KOPT-K1 (cell line): ENCODE measurements at regions not wholly inside any gene's neighbourhood (a gene's known extent, or its start where the extent isn't known, plus 50 kb on each side); places are given as distances from the start of the nearest gene placed in this dataset.
"Not testable (repeated sequence)": the region's sequence is repeated elsewhere in the genome, so short reads cannot be mapped to it uniquely, and the experiment has no call there.

Source experiments
- H3K27ac ChIP-seq: fragments of 200-600 bp; sonication (generic); 2 replicates; pipeline ENCODE4 v1.5.1; 2016; ENCODE audit warnings: antibody characterized with exemption, mild to moderate bottlenecking, low read depth, low read length; ENCODE audit not compliant: poor library complexity, severe bottlenecking
- H3K36me3 ChIP-seq: fragments of 200-600 bp; sonication (generic); 2 replicates; pipeline ENCODE4 v1.5.1; 2017; ENCODE audit warnings: antibody characterized with exemption, mild to moderate bottlenecking, low read length, moderate library complexity; ENCODE audit not compliant: insufficient read depth
- H3K9me3 ChIP-seq: fragments of 200-600 bp; sonication (generic); 2 replicates; pipeline ENCODE4 v1.5.1; 2017; ENCODE audit warnings: antibody characterized with exemption, low read length, mild to moderate bottlenecking; ENCODE audit not compliant: insufficient read depth, poor library complexity, severe bottlenecking

GRCh38 chr9:102253099-102253498 lies 514.7 kb upstream of the GRIN3A start:
- H3K36me3 ChIP-seq = no peaks in the 10 kb centered on the region
- H3K9me3 ChIP-seq = no peaks in the 10 kb centered on the region

GRCh38 chr9:102244916-102245315 lies 506.5 kb upstream of the GRIN3A start:
- no peaks in the 10 kb centered on the region for H3K9me3 ChIP-seq
- no peaks in the 10 kb centered on the region for H3K36me3 ChIP-seq
- H3K27ac ChIP-seq = no peak overlapping the region

More at GRCh38 chr9:102253099-102253498, 514.7 kb upstream of the GRIN3A start:
- H3K27ac ChIP-seq = no peak overlapping the region

DNA sequence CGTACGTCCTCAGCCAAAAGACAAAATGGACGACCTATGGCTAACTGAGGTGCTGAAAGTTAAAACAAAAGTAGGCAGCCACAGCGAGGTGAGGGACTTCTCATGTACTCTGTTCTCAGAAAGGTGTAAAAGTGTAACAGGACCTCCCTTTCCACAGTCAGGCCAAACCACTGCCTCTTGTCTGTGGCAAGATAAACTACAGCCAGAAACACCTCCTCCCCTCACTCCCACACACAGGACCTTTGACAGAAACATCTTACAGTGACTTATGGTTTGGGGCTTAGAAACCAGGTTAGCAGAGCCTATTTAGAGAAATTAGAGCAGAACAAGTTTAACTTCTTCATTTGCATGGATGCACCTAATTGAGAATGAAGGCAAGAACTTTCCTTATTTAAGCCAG lies 499.1 kb upstream of the GRIN3A start:
- H3K9me3 ChIP-seq = no peaks in the 10 kb centered on the region
- no peak overlapping the region for H3K27ac ChIP-seq

DNA sequence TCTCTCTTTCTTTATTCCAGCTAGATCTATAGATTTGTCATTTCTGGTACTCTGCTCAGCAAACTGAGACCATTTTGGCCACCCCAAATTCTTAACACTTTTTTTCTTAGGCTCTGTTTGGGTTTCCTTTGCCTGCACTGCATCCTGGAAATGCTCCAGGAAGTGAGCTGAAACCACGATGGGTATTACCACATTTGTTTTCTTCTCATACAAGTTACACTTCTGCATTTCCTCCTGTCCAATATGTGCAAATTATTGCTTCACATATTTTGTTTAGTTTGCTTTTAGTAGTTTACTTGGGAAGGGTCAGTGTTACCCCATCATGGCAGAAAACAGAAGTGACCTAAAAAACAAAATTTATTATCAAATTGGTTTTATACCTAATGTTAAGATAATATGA lies 498.6 kb upstream of the GRIN3A start:
- Histone ChIP-seq H3K36me3 (no peaks in the 10 kb centered on the region), H3K27ac (no peak overlapping the region), H3K9me3 (no peaks in the 10 kb centered on the region)

More for the DNA sequence above, 499.1 kb upstream of the GRIN3A start:
- H3K36me3 ChIP-seq = no peaks in the 10 kb centered on the region

- H3K36me3 ChIP-seq, H3K9me3 ChIP-seq, H3K27ac ChIP-seq: not testable (repeated sequence)
These were observed 489.0 kb upstream of the GRIN3A start for GRCh38 chr9:102227416-102227815.

GRCh38 chr9:102225841-102226441 lies 487.5 kb upstream of the GRIN3A start:
- Histone ChIP-seq H3K36me3 (no peaks in the 10 kb centered on the region), H3K27ac (no peak overlapping the region)

DNA sequence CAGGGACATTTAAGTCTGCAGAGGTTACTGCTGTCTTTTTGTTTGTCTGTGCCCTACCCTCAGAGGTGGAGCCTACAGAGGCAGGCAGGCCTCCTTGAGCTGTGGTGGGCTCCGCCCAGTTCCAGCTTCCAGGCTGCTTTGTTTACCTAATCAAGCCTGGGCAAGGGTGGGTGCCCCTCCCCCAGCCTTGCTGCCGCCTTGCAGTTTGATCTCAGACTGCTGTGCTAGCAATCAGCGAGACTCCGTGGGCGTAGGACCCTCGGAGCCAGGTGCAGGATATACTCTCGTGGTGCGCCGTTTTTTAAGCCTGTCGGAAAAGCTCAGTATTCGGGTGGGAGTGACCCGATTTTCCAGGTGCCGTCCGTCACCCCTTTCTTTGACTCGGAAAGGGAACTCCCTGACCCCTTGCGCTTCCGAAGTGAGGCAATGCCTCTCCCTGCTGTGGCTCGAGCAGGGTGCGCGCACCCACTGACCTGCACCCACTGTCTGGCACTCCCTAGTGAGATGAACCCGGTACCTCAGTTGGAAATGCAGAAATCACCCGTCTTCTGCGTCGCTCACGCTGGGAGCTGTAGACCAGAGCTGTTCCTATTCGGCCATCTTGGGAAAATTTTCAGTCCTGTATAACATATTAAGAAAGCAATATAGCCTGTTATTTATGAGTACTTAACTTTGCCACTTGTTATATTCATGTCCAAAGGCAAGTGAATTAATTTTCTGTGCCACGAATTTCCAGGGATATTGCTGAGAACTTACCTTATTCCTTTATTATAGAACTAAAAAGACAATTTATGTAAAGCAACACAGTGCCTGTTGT lies 485.1 kb upstream of the GRIN3A start:
- not testable (repeated sequence) for H3K27ac ChIP-seq, H3K9me3 ChIP-seq, H3K36me3 ChIP-seq

More at GRCh38 chr9:102225841-102226441, 487.5 kb upstream of the GRIN3A start:
- H3K9me3 ChIP-seq = no peaks in the 10 kb centered on the region

GRCh38 chr9:102209176-102209575 lies 470.7 kb upstream of the GRIN3A start:
- Histone ChIP-seq H3K36me3 (no peaks in the 10 kb centered on the region), H3K9me3 (no peaks in the 10 kb centered on the region), H3K27ac (no peak overlapping the region)

DNA sequence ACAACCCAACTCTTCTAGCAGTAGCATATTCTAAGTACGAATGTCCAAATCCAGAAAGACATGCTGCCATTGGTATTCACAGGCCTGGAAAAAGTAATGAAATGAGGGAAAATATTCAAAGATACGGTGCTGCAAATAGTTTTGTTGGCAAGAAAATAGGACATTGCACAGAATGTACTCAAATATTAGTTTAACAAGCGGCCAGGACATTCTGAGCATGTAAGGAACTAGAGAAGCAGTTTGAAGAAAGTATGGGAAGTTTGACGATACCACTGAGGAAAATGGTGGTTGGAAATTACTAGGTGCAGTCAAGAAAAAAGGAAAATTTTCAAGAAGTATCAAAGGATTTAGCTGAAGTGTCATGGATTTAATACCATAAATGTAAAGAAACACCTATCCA lies 468.0 kb upstream of the GRIN3A start:
- Histone ChIP-seq H3K27ac (no peak overlapping the region), H3K36me3 (no peaks in the 10 kb centered on the region), H3K9me3 (no peaks in the 10 kb centered on the region)

- Histone ChIP-seq H3K9me3 (no peaks in the 10 kb centered on the region), H3K27ac (no peak overlapping the region), H3K36me3 (no peaks in the 10 kb centered on the region)
These were observed 466.8 kb upstream of the GRIN3A start for GRCh38 chr9:102205251-102205650.

GRCh38 chr9:102202126-102202525 lies 463.7 kb upstream of the GRIN3A start:
- Histone ChIP-seq H3K9me3 (no peaks in the 10 kb centered on the region), H3K27ac (no peak overlapping the region), H3K36me3 (no peaks in the 10 kb centered on the region)

- Histone ChIP-seq H3K9me3 (no peaks in the 10 kb centered on the region), H3K36me3 (no peaks in the 10 kb centered on the region), H3K27ac (no peak overlapping the region)
These were observed 447.5 kb upstream of the GRIN3A start for GRCh38 chr9:102185962-102186361.

DNA sequence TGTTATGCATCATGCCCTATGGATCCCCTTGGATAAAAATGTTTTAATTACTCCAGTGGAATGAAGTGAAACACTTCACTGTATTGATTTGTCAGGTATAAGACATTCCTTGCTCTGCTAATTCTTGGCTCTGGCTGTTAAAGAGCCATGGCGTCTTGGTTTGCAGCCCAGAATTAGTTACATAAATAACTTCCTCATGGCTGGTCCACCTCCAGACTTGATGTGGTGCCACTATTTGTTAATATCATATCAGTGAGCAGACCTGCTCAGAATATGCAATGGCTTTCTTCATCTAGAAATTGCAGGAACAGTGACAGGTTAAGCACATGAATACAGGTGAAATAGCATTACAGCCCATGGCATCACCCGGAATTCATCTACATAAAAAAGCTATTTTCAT lies 446.9 kb upstream of the GRIN3A start:
- Histone ChIP-seq H3K36me3 (no peaks in the 10 kb centered on the region), H3K27ac (no peak overlapping the region)

GRCh38 chr9:102178811-102179210 lies 440.4 kb upstream of the GRIN3A start:
- no peaks in the 10 kb centered on the region for H3K9me3 ChIP-seq
- H3K36me3 ChIP-seq = no peaks in the 10 kb centered on the region

More for the DNA sequence above, 446.9 kb upstream of the GRIN3A start:
- no peaks in the 10 kb centered on the region for H3K9me3 ChIP-seq

GRCh38 chr9:102174202-102174601 lies 435.8 kb upstream of the GRIN3A start:
- H3K27ac ChIP-seq, H3K9me3 ChIP-seq: not testable (repeated sequence)

More at GRCh38 chr9:102178811-102179210, 440.4 kb upstream of the GRIN3A start:
- H3K27ac ChIP-seq = no peak overlapping the region

GRCh38 chr9:102164247-102164646 lies 425.8 kb upstream of the GRIN3A start:
- H3K9me3 ChIP-seq = no peaks in the 10 kb centered on the region
- H3K36me3 ChIP-seq = no peaks in the 10 kb centered on the region
- H3K27ac ChIP-seq = no peak overlapping the region

More at GRCh38 chr9:102174202-102174601, 435.8 kb upstream of the GRIN3A start:
- not testable (repeated sequence) for H3K36me3 ChIP-seq
